OCI-LY3 (cell line): ENCODE measurements at regions not wholly inside any gene's neighbourhood (a gene's known extent, or its start where the extent isn't known, plus 50 kb on each side); places are given as distances from the start of the nearest gene placed in this dataset.

Experiments
- EZH2phosphoT487 ChIP-seq: fragments of 200-600 bp; shearing (Covaris generic); IDR thresholded peaks from 2 replicates; pipeline ENCODE4 v1.6.1; 2018; ENCODE audit warnings: antibody characterized with exemption, mixed run types, low read depth
- TF ChIP-seq, protein P1 (sequence below): fragments of 200-600, 300-600 bp; sonication (generic); IDR thresholded peaks from 2 replicates; pipeline ENCODE4 v1.5.1; 2014; ENCODE audit warnings: antibody characterized with exemption, low read length, low read depth

DNA sequence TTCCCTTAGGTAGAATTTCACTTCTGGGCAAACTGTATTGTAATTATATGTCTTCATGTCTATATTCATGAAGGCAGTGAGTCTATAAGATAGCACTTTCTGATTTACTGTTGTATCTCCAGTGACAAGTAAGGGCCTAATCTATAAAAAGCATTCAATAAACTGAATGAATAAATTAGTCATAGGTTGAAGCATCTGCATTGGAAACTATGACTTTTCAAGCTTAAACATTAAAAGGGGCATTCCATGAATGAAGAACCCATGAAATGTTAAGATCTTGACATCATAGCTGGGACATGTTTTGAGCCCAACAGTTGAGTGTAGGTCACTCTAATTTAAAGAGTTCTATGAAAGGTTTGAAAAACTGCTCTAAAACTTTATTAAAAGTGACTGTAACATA lies 159.3 kb upstream of the LCORL start:
- TF ChIP-seq, protein P1, sequence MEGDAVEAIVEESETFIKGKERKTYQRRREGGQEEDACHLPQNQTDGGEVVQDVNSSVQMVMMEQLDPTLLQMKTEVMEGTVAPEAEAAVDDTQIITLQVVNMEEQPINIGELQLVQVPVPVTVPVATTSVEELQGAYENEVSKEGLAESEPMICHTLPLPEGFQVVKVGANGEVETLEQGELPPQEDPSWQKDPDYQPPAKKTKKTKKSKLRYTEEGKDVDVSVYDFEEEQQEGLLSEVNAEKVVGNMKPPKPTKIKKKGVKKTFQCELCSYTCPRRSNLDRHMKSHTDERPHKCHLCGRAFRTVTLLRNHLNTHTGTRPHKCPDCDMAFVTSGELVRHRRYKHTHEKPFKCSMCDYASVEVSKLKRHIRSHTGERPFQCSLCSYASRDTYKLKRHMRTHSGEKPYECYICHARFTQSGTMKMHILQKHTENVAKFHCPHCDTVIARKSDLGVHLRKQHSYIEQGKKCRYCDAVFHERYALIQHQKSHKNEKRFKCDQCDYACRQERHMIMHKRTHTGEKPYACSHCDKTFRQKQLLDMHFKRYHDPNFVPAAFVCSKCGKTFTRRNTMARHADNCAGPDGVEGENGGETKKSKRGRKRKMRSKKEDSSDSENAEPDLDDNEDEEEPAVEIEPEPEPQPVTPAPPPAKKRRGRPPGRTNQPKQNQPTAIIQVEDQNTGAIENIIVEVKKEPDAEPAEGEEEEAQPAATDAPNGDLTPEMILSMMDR: no peak
- no peak for TF ChIP-seq EZH2phosphoT487
